ENCODE measurements at regions not wholly inside any gene's neighbourhood (a gene's known extent, or its start where the extent isn't known, plus 50 kb on each side); places are given as distances from the start of the nearest gene placed in this dataset.

DNA sequence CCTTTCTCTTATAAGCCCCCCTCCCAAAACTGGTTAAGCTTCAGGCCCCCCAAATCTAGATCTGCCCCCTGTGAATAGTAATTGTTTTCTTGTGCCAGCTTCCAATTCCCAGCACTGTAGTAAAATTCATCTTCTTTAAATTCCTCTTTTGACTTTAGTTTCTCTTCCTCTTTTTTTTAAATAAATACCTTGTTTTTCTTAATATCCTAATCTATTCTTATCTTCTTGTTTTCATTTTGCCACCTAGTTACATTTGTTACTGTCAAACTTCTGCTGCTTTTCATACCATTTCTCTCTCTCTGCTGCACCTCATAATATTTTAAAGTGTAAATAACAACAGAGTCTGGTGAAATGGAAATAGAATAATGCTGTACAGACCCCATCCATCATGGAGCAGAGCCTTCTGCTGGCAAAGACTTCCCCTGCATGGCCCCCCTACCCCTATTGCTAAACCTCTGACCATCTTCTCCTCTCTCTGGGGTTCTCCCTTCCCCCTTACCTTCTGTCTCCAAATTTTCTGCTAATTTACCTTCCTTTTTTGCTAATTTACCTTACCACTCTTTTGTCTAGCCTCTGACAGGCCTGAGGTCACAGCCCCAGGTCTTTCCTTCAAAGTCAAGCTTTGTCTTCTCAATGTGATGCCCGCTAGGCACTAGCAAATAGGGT lies 94.9 kb upstream of the PAPOLG start:
- FAIRE-seq (no peak), ATAC-seq (no peak), DNase-seq (ENCODE audit: extremely low read depth in 1 of 4, low spot score in 3 of 4) (no peak)
- peaks cover 16 to 29% of the 10 kb centered on the region in 2 experiments; a peak in 4 of 5 replicates for H3K27me3 ChIP-seq (ENCODE audit: control insufficient read depth in 2 of 2, insufficient read depth in 2 of 2, low read length in 2 of 2)
- no peaks in the 10 kb centered on the region for H3K9me1 ChIP-seq (ENCODE audit: control insufficient read depth, insufficient read depth, low read length)
- H3K4me3 ChIP-seq: no peak overlapping the region
- ChIA-PET POLR2A (interaction anchor here (0.5 to 1.2 kb wide), 2 partner anchors 10 to 17 kb away, joined by 3 to 4 read pairs; no protein-coding TSS in a partner anchor), CTCF (ENCODE audit: low intra/inter-chr PET ratio) (no interaction called here)
- intact Hi-C loops (cut with micrococcal nuclease) (no loop called here), in situ Hi-C loops (cut with MboI) (no loop called here)
- WGBS (ENCODE audit: insufficient coverage, low coverage, missing lambda C conversion rate): 0% methylated on average over 1 of the region's 1 CpG
- H3K79me2 ChIP-seq (ENCODE audit: control insufficient read depth, insufficient read depth, low read length): no peaks in the 10 kb centered on the region
- no peaks in the 10 kb centered on the region for H4K20me1 ChIP-seq (replicated peaks; ENCODE audit: control insufficient read depth, insufficient read depth, low read length)
- H3K4me1 ChIP-seq (replicated peaks in 1 of 2; ENCODE audit: control insufficient read depth in 2 of 2, insufficient read depth in 2 of 2, low read length in 2 of 2): no peaks in the 10 kb centered on the region
- no peak overlapping the region for H3K27ac ChIP-seq (ENCODE audit: extremely low read depth, low read depth, low read length)
- H2AFZ ChIP-seq (ENCODE audit: low read depth, low read length): no peak overlapping the region
- H3K4me2 ChIP-seq (ENCODE audit: insufficient read depth, low read length): no peak overlapping the region
- H3K36me3 ChIP-seq (ENCODE audit: control insufficient read depth, insufficient read depth, low read length): no peaks in the 10 kb centered on the region
- BruUV-seq (replicated peaks): no TSS peak
- H3K9ac ChIP-seq (ENCODE audit: insufficient read depth in 1 of 2, low read depth in 2 of 2, low read length in 2 of 2): no peak overlapping the region
- H3K9me3 ChIP-seq (replicated peaks; ENCODE audit: control insufficient read depth, insufficient read depth, low read depth, low read length): no peaks in the 10 kb centered on the region
- TF ChIP-seq, protein P1, sequence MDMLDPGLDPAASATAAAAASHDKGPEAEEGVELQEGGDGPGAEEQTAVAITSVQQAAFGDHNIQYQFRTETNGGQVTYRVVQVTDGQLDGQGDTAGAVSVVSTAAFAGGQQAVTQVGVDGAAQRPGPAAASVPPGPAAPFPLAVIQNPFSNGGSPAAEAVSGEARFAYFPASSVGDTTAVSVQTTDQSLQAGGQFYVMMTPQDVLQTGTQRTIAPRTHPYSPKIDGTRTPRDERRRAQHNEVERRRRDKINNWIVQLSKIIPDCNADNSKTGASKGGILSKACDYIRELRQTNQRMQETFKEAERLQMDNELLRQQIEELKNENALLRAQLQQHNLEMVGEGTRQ (CRISPR knock-in tag; IDR thresholded peaks at IDR 0.05): no peak
- TF ChIP-seq GTF2E2 (tag; IDR thresholded peaks at IDR 0.05): no peak
- TF ChIP-seq, protein P2, sequence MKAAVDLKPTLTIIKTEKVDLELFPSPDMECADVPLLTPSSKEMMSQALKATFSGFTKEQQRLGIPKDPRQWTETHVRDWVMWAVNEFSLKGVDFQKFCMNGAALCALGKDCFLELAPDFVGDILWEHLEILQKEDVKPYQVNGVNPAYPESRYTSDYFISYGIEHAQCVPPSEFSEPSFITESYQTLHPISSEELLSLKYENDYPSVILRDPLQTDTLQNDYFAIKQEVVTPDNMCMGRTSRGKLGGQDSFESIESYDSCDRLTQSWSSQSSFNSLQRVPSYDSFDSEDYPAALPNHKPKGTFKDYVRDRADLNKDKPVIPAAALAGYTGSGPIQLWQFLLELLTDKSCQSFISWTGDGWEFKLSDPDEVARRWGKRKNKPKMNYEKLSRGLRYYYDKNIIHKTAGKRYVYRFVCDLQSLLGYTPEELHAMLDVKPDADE (conservative IDR thresholded peaks at IDR 0.05; ENCODE audit: control insufficient read depth, low read depth, low read length): no peak
- TF ChIP-seq STAG1 (CRISPR knock-in tag; IDR thresholded peaks at IDR 0.05; ENCODE audit: borderline replicate concordance): no peak
- no peak for TF ChIP-seq NFE2 (IDR thresholded peaks at IDR 0.05; ENCODE audit: low read depth)
- no peak for TF ChIP-seq ZNF274 (IDR thresholded peaks at IDR 0.05; ENCODE audit: borderline replicate concordance, low read depth, low read length)
- TF ChIP-seq PHF20 (IDR thresholded peaks at IDR 0.05; ENCODE audit: partially characterized antibody): no peak
- no peak for TF ChIP-seq DNMT1 (IDR thresholded peaks at IDR 0.05)
- no peak for TF ChIP-seq SRSF7 (optimal IDR thresholded peaks at IDR 0.05; ENCODE audit: low read depth, low read length)
- TF ChIP-seq EP300 (IDR thresholded peaks at IDR 0.05; ENCODE audit: low read length): no peak
- TF ChIP-seq, protein P3, sequence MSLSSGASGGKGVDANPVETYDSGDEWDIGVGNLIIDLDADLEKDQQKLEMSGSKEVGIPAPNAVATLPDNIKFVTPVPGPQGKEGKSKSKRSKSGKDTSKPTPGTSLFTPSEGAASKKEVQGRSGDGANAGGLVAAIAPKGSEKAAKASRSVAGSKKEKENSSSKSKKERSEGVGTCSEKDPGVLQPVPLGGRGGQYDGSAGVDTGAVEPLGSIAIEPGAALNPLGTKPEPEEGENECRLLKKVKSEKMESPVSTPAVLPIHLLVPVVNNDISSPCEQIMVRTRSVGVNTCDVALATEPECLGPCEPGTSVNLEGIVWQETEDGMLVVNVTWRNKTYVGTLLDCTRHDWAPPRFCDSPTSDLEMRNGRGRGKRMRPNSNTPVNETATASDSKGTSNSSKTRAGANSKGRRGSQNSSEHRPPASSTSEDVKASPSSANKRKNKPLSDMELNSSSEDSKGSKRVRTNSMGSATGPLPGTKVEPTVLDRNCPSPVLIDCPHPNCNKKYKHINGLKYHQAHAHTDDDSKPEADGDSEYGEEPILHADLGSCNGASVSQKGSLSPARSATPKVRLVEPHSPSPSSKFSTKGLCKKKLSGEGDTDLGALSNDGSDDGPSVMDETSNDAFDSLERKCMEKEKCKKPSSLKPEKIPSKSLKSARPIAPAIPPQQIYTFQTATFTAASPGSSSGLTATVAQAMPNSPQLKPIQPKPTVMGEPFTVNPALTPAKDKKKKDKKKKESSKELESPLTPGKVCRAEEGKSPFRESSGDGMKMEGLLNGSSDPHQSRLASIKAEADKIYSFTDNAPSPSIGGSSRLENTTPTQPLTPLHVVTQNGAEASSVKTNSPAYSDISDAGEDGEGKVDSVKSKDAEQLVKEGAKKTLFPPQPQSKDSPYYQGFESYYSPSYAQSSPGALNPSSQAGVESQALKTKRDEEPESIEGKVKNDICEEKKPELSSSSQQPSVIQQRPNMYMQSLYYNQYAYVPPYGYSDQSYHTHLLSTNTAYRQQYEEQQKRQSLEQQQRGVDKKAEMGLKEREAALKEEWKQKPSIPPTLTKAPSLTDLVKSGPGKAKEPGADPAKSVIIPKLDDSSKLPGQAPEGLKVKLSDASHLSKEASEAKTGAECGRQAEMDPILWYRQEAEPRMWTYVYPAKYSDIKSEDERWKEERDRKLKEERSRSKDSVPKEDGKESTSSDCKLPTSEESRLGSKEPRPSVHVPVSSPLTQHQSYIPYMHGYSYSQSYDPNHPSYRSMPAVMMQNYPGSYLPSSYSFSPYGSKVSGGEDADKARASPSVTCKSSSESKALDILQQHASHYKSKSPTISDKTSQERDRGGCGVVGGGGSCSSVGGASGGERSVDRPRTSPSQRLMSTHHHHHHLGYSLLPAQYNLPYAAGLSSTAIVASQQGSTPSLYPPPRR (CRISPR knock-in tag; IDR thresholded peaks at IDR 0.05; ENCODE audit: borderline replicate concordance): no peak
- TF ChIP-seq RBM25 (IDR thresholded peaks at IDR 0.05; ENCODE audit: low read depth, low read length, severe bottlenecking): no peak
- TF ChIP-seq TOE1 (IDR thresholded peaks at IDR 0.05; ENCODE audit: borderline replicate concordance): no peak
- no peak for TF ChIP-seq TOE1 (CRISPR knock-in tag; IDR thresholded peaks at IDR 0.05; ENCODE audit: borderline replicate concordance, low read depth)
- TF ChIP-seq, protein P4, sequence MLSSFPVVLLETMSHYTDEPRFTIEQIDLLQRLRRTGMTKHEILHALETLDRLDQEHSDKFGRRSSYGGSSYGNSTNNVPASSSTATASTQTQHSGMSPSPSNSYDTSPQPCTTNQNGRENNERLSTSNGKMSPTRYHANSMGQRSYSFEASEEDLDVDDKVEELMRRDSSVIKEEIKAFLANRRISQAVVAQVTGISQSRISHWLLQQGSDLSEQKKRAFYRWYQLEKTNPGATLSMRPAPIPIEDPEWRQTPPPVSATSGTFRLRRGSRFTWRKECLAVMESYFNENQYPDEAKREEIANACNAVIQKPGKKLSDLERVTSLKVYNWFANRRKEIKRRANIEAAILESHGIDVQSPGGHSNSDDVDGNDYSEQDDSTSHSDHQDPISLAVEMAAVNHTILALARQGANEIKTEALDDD (IDR thresholded peaks at IDR 0.05): no peak

All from K562 (cell line).